Lower lobe of right lung (tissue), 2 donors: ENCODE measurements at regions not wholly inside any gene's neighbourhood (a gene's known extent, or its start where the extent isn't known, plus 50 kb on each side); places are given as distances from the start of the nearest gene placed in this dataset.

Source experiments
- ATAC-seq, 2 donors: fragments of 200-7000 bp; cut with Tn5 transposase; one replicate each; pipeline ENCODE4 v1.9.1; 2020 to 2022; ENCODE audit warnings: mild to moderate bottlenecking in 2 of 2, moderate library complexity in 2 of 2
- DNase-seq: peaks from one replicate; pipeline ENCODE4 v3.0.0-alpha.2; 2020
- H3K27ac ChIP-seq: fragments of 200-600 bp; one replicate; pipeline ENCODE4 v1.8.0; 2022
- H3K27me3 ChIP-seq: fragments of 200-600 bp; one replicate; pipeline ENCODE4 v1.8.0; 2022; ENCODE audit warnings: low read depth
- H3K36me3 ChIP-seq: fragments of 200-600 bp; one replicate; pipeline ENCODE4 v1.8.0; 2022; ENCODE audit warnings: mild to moderate bottlenecking
- H3K4me1 ChIP-seq: fragments of 200-600 bp; one replicate; pipeline ENCODE4 v1.8.0; 2022
- H3K4me3 ChIP-seq: fragments of 200-600 bp; one replicate; pipeline ENCODE4 v1.8.0; 2022; ENCODE audit warnings: mild to moderate bottlenecking
- H3K9me3 ChIP-seq: fragments of 200-600 bp; one replicate; pipeline ENCODE4 v1.8.0; 2022
- CTCF ChIP-seq: fragments of 200-600 bp; IDR thresholded peaks from one replicate; pipeline ENCODE4 v1.8.0; 2022; ENCODE audit warnings: antibody characterized with exemption, mild to moderate bottlenecking
- intact Hi-C: fragments of 100-400 bp; cut with DNase I; formaldehyde crosslinking; loops from one replicate; pipeline ENCODE4 v1.11.0; 2022
- donor health status: DM: no; HTN: yes; CAD: no; lungs with severe emphysema.

- intact Hi-C loops, result no loop called here
- H3K9me3 ChIP-seq, result no peaks in the 10 kb centered on the region
- no peaks in the 10 kb centered on the region for H3K36me3 ChIP-seq
- DNase-seq, result no peak
- H3K4me1 ChIP-seq, result no peaks in the 10 kb centered on the region
- no peak overlapping the region for H3K4me3 ChIP-seq
- H3K27ac ChIP-seq, result no peak overlapping the region
- no peak for TF ChIP-seq CTCF
- no peaks in the 10 kb centered on the region for H3K27me3 ChIP-seq
- no peak for ATAC-seq
Measured at GRCh38 chr16:22734368-22734767, 79.6 kb upstream of the HS3ST2 start.

- no peaks in the 10 kb centered on the region for H3K36me3 ChIP-seq
- DNase-seq (no peak), ATAC-seq (no peak)
- H3K27ac ChIP-seq, result no peak overlapping the region
- intact Hi-C loops, result no loop called here
- no peaks in the 10 kb centered on the region for H3K27me3 ChIP-seq
- no peak overlapping the region for H3K4me3 ChIP-seq
- no peaks in the 10 kb centered on the region for H3K9me3 ChIP-seq
- no peak for TF ChIP-seq CTCF
- H3K4me1 ChIP-seq, result no peaks in the 10 kb centered on the region
Measured at GRCh38 chr16:22736791-22737190, 77.2 kb upstream of the HS3ST2 start.

GRCh38 chr16:22739077-22739476, 74.9 kb upstream of the HS3ST2 start:
- Histone ChIP-seq H3K27ac (no peak overlapping the region), H3K27me3 (no peaks in the 10 kb centered on the region), H3K9me3 (peaks cover 2% of the 10 kb centered on the region), H3K4me1 (no peaks in the 10 kb centered on the region), H3K4me3 (no peak overlapping the region), H3K36me3 (no peaks in the 10 kb centered on the region)
- intact Hi-C loops, result no loop called here
- ATAC-seq (no peak), DNase-seq (no peak)
- TF ChIP-seq CTCF, result no peak

- intact Hi-C loops, result no loop called here
Measured at GRCh38 chr16:22743401-22743800, 70.6 kb upstream of the HS3ST2 start.

GRCh38 chr16:22751104-22751667, 62.8 kb upstream of the HS3ST2 start:
- Histone ChIP-seq H3K4me3 (no peak overlapping the region), H3K36me3 (no peaks in the 10 kb centered on the region), H3K4me1 (no peaks in the 10 kb centered on the region), H3K27me3 (no peaks in the 10 kb centered on the region), H3K27ac (no peak overlapping the region), H3K9me3 (no peaks in the 10 kb centered on the region)
- ATAC-seq, result no peak
- no peak for DNase-seq
- no peak for TF ChIP-seq CTCF
- intact Hi-C loops, result no loop called here

More at GRCh38 chr16:22743401-22743800, 70.6 kb upstream of the HS3ST2 start:
- Histone ChIP-seq H3K9me3 (peaks cover 4% of the 10 kb centered on the region), H3K27ac (no peak overlapping the region), H3K27me3 (no peaks in the 10 kb centered on the region), H3K4me3 (no peak overlapping the region), H3K4me1 (no peaks in the 10 kb centered on the region), H3K36me3 (no peaks in the 10 kb centered on the region)
- TF ChIP-seq CTCF, result no peak
- no peak for DNase-seq
- ATAC-seq, result no peak

- intact Hi-C loops, result no loop called here
- no peak for ATAC-seq
Measured at GRCh38 chr16:22751685-22752084, 62.3 kb upstream of the HS3ST2 start.

More at GRCh38 chr16:22751685-22752084, 62.3 kb upstream of the HS3ST2 start:
- peaks cover under 1% of the 10 kb centered on the region for H3K27me3 ChIP-seq
- no peak for TF ChIP-seq CTCF
- H3K9me3 ChIP-seq, result no peaks in the 10 kb centered on the region
- no peaks in the 10 kb centered on the region for H3K4me1 ChIP-seq
- no peaks in the 10 kb centered on the region for H3K36me3 ChIP-seq
- no peak for DNase-seq
- no peak overlapping the region for H3K4me3 ChIP-seq
- H3K27ac ChIP-seq, result no peak overlapping the region
